Stimulated activated naive B cell treated with anti-CD40 and anti-IgM and Interleukin-4, amounts not matched to agents 10 μg/mL and 1 μg/mL and 100 μg/mL, for 72 hours (primary cell): ENCODE measurements at regions not wholly inside any gene's neighbourhood (a gene's known extent, or its start where the extent isn't known, plus 50 kb on each side); places are given as distances from the start of the nearest gene placed in this dataset.
"Not testable (repeated sequence)": the region's sequence is repeated elsewhere in the genome, so short reads cannot be mapped to it uniquely, and the experiment has no call there.

ENCODE experiments used
- ATAC-seq, 2 donors: fragments of 150-1000 bp; cut with Tn5 transposase; replicated peaks; 2 replicates each; pipeline ENCODE4 v1.10.0; 2021; ENCODE audit warnings: moderate library complexity in 1 of 2
- DNase-seq: peaks from one replicate; pipeline ENCODE4 v3.0.0; 2021
- H3K27ac Mint-ChIP-seq: one replicate; pipeline ENCODE4 v1.8.0; 2022; ENCODE audit warnings: mild to moderate bottlenecking, mixed read lengths
- H3K27me3 Mint-ChIP-seq, 2 donors: one replicate each; pipeline ENCODE4 v1.8.0; 2022; ENCODE audit warnings: mixed read lengths in 2 of 2
- H3K36me3 Mint-ChIP-seq, 2 donors: one replicate each; pipeline ENCODE4 v1.8.0; 2022; ENCODE audit warnings: mixed read lengths in 2 of 2, mild to moderate bottlenecking in 1 of 2
- H3K4me1 Mint-ChIP-seq, 2 donors: one replicate each; pipeline ENCODE4 v1.8.0; 2022; ENCODE audit warnings: mixed read lengths in 2 of 2, mild to moderate bottlenecking in 1 of 2
- H3K4me3 Mint-ChIP-seq, 2 donors: one replicate each; pipeline ENCODE4 v1.8.0; 2022; ENCODE audit warnings: mild to moderate bottlenecking in 2 of 2, mixed read lengths in 2 of 2, moderate library complexity in 1 of 2
- H3K9me3 Mint-ChIP-seq, 2 donors: one replicate each; pipeline ENCODE4 v1.8.0; 2022; ENCODE audit warnings: mixed read lengths in 2 of 2, mild to moderate bottlenecking in 1 of 2

DNA sequence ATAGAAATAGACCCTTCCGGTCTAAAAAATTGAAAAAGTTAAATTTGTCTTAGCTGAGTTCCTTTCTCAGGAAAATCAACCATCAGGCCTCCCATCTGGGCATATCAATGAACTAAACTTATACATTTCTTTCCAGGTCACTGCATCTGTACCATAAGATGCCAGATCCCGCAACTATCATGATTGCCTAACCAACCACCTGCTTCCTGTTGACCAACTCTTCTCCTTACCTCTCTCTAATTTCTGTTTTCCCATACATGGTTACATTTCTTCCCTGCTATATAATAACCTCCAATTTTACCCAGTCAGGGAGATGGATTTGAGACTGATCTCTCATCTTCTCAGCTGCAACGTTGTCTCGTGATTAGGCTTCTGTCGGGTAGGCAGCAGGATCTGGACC, 228.7 kb downstream of the FSIP2 start:
- no peak overlapping the region for H3K27ac Mint-ChIP-seq
- no peak for DNase-seq
- no peak overlapping the region for H3K4me3 Mint-ChIP-seq
- no peak for ATAC-seq
- peaks cover 1 to 2% of the 10 kb centered on the region in 2 donors for H3K9me3 Mint-ChIP-seq
- peaks cover 0 to 4% of the 10 kb centered on the region in 2 donors for H3K36me3 Mint-ChIP-seq
- no peaks in the 10 kb centered on the region for H3K27me3 Mint-ChIP-seq
- H3K4me1 Mint-ChIP-seq, result no peaks in the 10 kb centered on the region

DNA sequence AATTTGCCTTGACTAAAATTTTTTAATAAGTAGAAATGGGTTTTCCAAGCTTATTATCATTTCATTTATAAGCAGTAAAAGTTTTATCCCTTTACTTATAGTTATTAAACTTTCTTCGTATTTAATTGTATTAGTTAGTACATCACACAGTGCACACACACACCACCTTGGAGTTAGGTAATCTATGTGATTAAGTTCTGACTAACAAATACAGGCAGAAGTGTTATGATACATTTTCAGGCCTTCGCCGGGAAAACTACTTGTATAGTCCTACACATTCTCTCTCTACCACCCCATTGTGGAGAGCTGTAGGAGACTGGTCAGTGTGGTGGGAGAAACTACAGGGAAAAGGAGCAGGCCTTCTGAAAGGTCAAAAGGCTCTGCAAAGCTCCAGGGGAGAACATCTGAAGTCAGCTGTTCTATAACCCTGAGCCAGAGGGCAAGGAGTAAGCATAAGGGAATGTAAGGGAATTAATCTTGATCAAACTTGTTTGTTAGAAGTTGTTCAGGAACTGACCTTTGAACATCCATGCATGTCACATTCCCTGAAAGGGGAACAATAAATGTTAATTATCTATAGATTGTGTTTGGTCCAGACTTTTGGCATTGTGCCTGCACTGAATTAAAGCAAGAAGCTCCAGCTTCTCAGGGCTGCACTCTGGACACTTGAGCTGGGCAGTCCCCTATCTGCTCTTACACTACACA, 231.7 kb downstream of the FSIP2 start:
- H3K36me3 Mint-ChIP-seq, result peaks cover 3 to 13% of the 10 kb centered on the region in 2 donors
- H3K4me3 Mint-ChIP-seq, result no peak overlapping the region
- no peak for DNase-seq
- H3K27me3 Mint-ChIP-seq, result no peaks in the 10 kb centered on the region
- ATAC-seq, result no peak
- H3K4me1 Mint-ChIP-seq, result no peaks in the 10 kb centered on the region
- H3K9me3 Mint-ChIP-seq, result peaks cover 3 to 11% of the 10 kb centered on the region in 2 donors
- H3K27ac Mint-ChIP-seq, result no peak overlapping the region

DNA sequence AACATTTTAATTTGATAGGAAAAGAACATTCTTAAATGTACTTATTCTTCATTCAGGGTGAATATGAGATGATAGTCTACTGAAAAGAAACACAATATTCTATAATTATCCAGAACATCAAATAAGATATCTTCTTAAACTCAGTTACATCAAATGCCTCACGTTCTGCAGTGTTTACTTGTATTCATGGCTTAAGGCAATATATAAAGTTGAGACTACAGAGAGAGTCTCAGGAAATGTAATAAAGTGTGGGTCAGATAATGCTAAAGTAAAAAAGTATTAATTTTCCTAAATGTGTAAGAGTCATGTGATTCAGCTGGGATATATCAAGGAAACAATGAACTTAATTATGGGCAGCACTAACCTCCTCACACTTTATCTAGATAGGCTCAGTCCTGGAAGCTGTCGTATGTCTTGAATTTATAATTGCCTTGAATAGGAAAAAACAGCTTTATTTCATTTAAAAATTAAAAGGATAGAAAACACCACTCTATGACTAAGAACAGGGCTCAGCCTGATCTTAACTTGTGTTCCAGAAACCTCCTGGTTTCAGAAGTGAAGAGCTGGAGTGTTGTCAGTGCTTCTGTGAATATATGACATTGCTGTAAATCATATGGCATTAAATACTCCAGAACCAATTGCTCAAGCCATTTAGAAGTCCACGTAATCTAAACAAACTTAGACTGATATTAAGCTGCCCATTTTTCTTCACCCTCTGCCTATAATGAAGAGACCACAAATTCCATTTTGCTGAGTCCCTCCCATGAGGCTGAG, 240.2 kb downstream of the FSIP2 start:
- Mint-ChIP-seq H3K27ac (no peak overlapping the region), H3K9me3 (peaks cover 2 to 3% of the 10 kb centered on the region in 2 donors), H3K27me3 (no peaks in the 10 kb centered on the region), H3K4me1 (no peaks in the 10 kb centered on the region), H3K4me3 (no peak overlapping the region), H3K36me3 (peaks cover 3 to 4% of the 10 kb centered on the region in 2 donors)
- no peak for ATAC-seq
- DNase-seq, result no peak

DNA sequence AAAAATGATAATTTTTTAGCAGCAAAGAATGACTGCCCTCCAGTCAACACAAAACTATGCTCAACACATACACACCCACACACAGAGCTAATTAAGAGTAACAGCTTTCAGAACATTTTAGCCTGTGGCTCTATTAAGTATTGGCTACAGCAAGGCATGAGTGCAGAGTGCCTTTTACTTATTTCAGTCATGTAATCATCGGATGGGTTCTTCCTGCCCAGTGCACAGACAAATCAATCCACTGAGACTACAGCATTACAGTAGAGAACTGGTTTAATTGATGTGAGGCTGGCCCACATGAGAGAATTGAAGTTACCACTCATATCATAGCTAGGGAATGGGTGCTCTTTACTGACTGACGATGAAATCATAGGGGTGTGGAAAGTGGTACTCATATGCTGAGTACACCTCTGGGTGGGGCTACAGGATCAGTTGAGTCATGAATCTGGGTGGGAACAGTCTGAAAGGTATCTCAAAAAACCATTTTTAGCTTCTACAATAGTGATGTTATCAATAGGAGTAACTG, 241.0 kb downstream of the FSIP2 start:
- Mint-ChIP-seq H3K27ac (no peak overlapping the region), H3K9me3 (peaks cover 0 to 2% of the 10 kb centered on the region in 2 donors), H3K36me3 (peaks cover 0 to 3% of the 10 kb centered on the region in 2 donors), H3K4me1 (no peaks in the 10 kb centered on the region), H3K27me3 (no peaks in the 10 kb centered on the region), H3K4me3 (no peak overlapping the region)
- DNase-seq (no peak), ATAC-seq (no peak)

DNA sequence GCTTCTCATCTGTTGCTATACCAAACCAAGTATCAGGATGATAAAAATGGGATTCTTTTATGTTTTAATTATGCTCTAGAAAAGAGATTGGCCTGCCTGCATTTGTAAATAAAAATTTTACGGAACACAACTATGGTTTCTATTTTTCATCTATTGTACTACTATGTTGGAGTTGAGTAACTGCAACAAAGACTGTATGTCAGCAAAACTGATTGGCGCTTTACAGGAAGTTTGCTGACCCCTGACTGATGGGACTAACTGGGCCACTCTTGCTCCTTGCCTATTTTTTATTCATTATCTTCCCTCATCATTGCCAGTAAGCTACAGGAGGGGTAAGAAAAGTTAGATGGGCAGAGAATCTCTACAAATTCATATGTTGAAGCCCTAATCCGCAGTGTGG, 242.3 kb downstream of the FSIP2 start:
- no peaks in the 10 kb centered on the region for H3K4me1 Mint-ChIP-seq
- H3K4me3 Mint-ChIP-seq, result no peak overlapping the region
- no peak for DNase-seq
- no peaks in the 10 kb centered on the region for H3K27me3 Mint-ChIP-seq
- peaks cover 0 to 3% of the 10 kb centered on the region in 2 donors for H3K36me3 Mint-ChIP-seq
- ATAC-seq, result no peak
- H3K9me3 Mint-ChIP-seq, result peaks cover 0 to 2% of the 10 kb centered on the region in 2 donors
- no peak overlapping the region for H3K27ac Mint-ChIP-seq

DNA sequence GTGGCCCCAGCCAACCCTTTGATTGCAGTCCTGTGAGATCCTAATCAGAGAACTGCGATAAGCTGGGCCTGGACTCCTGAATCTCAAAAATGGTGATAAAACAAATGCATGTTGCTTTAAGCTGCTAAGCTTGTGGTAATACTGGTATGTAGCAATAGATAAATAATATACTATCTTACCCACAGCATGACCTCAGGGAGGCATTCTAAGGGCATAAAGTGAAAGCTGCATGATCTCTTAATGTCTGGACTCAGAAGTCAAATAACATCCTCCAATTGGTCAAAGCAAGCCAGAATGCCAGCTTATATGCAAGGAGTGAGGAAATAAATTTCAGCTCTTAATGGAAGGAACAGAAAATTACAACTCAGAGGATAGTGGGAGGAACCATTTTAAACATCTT, 246.1 kb downstream of the FSIP2 start:
- Mint-ChIP-seq H3K36me3 (peaks cover 0 to 3% of the 10 kb centered on the region in 2 donors), H3K9me3 (peaks cover 0 to 2% of the 10 kb centered on the region in 2 donors), H3K4me3 (no peak overlapping the region), H3K27me3 (no peaks in the 10 kb centered on the region), H3K4me1 (no peaks in the 10 kb centered on the region), H3K27ac (no peak overlapping the region)
- DNase-seq, result no peak
- ATAC-seq, result no peak

DNA sequence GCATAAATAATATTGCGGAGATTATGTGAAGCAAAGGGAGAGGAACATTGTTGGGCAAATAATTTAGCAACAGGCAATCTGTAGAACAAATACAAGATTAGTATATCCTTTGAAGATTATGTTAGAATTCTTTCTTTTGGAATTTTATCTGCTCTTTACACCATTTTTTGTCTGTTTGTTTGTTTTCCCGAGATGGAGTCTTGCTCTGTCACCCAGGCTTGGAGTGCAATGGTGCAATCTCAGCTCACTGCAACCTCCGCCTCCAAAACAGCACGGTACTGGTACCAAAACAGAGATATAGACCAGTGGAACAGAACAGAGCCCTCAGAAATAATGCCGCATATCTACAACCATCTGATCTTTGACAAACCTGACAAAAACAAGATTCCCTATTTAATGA, 250.3 kb downstream of the FSIP2 start:
- not testable (repeated sequence) for H3K4me3 Mint-ChIP-seq, H3K27me3 Mint-ChIP-seq, ATAC-seq, H3K36me3 Mint-ChIP-seq, H3K27ac Mint-ChIP-seq, H3K9me3 Mint-ChIP-seq, H3K4me1 Mint-ChIP-seq, DNase-seq

DNA sequence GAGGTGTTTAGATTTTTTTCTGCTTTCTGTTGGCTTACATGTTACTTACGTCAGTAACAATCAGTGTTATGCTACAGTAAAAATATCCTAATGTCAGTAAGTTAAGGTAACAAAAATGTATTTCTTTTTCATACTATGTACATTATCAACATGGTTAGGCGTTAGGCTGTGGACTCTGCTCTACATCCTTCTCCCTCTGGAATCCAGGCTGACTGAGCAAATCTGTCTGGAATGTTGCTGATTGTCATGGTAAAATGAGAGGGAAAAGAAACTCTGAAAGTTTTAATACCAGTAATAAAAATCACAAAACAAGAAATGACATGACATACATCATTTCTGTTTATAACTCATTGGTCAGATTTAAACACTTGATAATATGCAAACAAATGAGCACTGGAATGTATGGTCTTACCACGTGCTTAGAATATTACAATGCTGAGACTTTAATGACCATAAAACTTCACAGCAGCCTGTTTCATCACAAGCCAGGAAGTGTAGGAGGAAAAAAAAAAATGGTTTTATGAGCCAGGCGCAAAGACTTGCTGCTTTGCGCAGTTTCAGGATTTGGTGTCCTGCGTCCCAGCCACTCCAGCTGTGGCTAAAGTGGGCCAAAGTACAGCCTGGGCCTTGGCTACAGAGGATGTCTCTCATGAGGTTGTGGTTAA, 252.4 kb downstream of the FSIP2 start:
- H3K9me3 Mint-ChIP-seq, result no peaks in the 10 kb centered on the region
- H3K36me3 Mint-ChIP-seq, result peaks cover 0 to 5% of the 10 kb centered on the region in 2 donors
- H3K27me3 Mint-ChIP-seq, result no peaks in the 10 kb centered on the region
- no peaks in the 10 kb centered on the region for H3K4me1 Mint-ChIP-seq
- no peak for ATAC-seq
- H3K27ac Mint-ChIP-seq, result no peak overlapping the region
- DNase-seq, result no peak
- H3K4me3 Mint-ChIP-seq, result no peak overlapping the region

DNA sequence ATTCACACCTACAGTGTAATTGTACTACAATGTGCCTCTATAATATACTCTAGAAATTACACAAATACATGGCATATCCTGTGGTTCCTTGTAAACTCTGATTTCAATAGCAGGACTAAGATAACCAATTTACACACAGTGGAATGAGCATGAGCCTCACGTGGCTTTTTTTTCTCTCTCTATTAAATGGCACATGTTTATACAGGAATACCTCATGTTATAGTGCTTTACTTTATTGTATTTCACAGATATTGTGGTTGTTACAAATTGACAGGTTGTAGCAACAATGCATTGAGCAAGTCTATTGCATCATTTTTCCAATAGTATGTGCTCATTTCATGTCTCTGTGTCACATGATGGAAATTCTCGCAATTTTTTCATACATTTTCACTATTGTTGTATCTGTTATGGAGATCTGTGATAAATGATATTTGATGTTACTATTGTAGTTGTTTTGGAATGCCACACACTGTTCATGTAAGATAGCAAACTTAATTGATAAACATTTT, 260.0 kb downstream of the FSIP2 start:
- DNase-seq, result no peak
- no peaks in the 10 kb centered on the region for H3K36me3 Mint-ChIP-seq
- ATAC-seq, result no peak
- no peak overlapping the region for H3K4me3 Mint-ChIP-seq
- H3K9me3 Mint-ChIP-seq, result no peaks in the 10 kb centered on the region
- H3K27ac Mint-ChIP-seq, result no peak overlapping the region
- H3K27me3 Mint-ChIP-seq, result no peaks in the 10 kb centered on the region
- H3K4me1 Mint-ChIP-seq, result no peaks in the 10 kb centered on the region

DNA sequence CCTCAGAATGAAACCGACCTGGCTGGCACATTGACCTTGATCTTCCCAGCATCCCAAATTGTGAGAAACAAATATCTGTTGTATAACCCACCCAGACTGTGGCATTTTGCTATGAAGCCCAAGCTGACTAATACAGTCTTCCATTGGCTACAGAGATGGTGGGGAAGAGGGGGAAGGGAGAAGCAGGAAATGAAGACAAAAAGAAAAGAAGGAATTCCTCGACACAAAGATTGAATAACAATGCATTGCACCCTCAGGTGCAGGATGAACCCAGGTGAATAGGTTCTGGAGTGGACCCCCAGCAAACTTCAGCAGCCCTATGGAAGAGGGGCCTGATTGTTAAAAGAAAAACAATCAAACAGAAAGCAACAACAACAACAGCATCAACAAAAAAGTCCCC, 270.7 kb downstream of the FSIP2 start:
- ATAC-seq (no peak), DNase-seq (no peak)
- Mint-ChIP-seq H3K27me3 (no peaks in the 10 kb centered on the region), H3K4me1 (no peaks in the 10 kb centered on the region), H3K27ac (no peak overlapping the region), H3K9me3 (peaks cover 15 to 36% of the 10 kb centered on the region in 2 donors), H3K4me3 (no peak overlapping the region), H3K36me3 (peaks cover 15 to 39% of the 10 kb centered on the region in 2 donors)

DNA sequence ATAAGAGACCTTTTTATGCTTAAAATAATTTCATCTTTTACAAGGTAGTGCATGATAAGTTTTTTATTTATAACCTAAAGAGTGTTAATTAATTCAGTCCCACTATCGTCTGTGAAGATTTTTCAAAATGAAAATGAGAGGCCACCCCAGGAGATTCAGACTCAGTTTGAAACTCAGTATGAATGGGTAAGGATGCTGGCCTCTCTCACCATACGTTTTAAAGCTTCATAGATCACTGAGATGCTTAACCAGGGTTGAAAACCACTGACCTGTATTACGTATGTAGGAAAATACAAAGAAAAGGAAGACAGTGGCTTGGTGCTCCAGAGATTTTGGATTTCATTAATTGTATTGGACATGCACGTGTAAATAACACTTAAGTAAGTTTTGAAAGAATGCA, 278.7 kb downstream of the FSIP2 start:
- DNase-seq, result no peak
- H3K27me3 Mint-ChIP-seq, result no peaks in the 10 kb centered on the region
- peaks cover 13 to 20% of the 10 kb centered on the region in 2 donors for H3K9me3 Mint-ChIP-seq
- H3K36me3 Mint-ChIP-seq, result peaks cover 11 to 22% of the 10 kb centered on the region in 2 donors
- H3K27ac Mint-ChIP-seq, result no peak overlapping the region
- ATAC-seq, result no peak
- H3K4me1 Mint-ChIP-seq, result no peaks in the 10 kb centered on the region
- H3K4me3 Mint-ChIP-seq, result no peak overlapping the region

DNA sequence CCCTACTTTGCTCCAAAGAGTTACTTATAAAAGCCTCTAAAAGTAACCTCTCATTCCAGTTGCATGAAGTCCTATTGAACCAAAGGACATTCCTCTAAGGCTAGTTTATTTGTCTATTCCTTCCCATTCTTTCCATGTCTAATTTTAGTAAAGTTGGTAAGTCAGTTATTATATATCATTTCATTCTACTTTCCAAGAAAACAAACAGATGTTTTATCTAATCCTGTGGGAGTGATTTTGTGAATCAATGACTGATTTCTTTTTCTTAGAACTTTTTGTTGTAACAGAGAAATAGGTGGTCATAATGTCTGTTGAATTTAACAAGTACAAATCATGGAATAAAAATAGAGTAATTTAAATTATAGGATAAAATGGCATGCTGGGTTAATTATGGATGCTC, 286.3 kb downstream of the FSIP2 start:
- H3K27ac Mint-ChIP-seq, result no peak overlapping the region
- H3K4me1 Mint-ChIP-seq, result peaks cover 6 to 9% of the 10 kb centered on the region in 2 donors
- H3K4me3 Mint-ChIP-seq, result no peak overlapping the region
- no peaks in the 10 kb centered on the region for H3K27me3 Mint-ChIP-seq
- H3K36me3 Mint-ChIP-seq, result peaks cover 0 to 8% of the 10 kb centered on the region in 2 donors
- no peak for DNase-seq
- ATAC-seq, result no peak
- H3K9me3 Mint-ChIP-seq, result peaks cover 2 to 4% of the 10 kb centered on the region in 2 donors

DNA sequence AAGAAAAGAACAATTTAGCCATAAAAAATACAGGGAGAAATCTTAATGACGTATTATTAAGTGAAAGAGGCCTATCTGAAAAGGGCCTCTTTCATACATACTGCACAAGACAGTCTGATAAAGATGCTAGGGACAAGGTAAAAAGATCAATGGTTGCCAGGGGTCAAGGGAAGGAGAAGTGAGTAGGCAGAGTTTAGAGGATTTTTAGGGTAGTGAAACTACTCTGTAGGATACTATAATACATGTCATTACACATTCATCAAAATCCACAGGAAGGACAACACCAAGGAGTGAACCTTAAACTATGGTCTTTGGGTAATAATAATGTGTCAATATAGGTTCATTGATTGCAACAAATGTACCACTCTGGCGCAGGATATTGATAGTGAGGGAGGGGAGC, 289.3 kb downstream of the FSIP2 start:
- peaks cover 0 to 2% of the 10 kb centered on the region in 2 donors for H3K36me3 Mint-ChIP-seq
- H3K9me3 Mint-ChIP-seq, result no peaks in the 10 kb centered on the region
- H3K27me3 Mint-ChIP-seq, result no peaks in the 10 kb centered on the region
- DNase-seq, result no peak
- H3K4me3 Mint-ChIP-seq, result no peak overlapping the region
- H3K27ac Mint-ChIP-seq, result no peak overlapping the region
- ATAC-seq, result peak; percentile 69 to 87
- H3K4me1 Mint-ChIP-seq, result peaks cover 8 to 9% of the 10 kb centered on the region in 2 donors

DNA sequence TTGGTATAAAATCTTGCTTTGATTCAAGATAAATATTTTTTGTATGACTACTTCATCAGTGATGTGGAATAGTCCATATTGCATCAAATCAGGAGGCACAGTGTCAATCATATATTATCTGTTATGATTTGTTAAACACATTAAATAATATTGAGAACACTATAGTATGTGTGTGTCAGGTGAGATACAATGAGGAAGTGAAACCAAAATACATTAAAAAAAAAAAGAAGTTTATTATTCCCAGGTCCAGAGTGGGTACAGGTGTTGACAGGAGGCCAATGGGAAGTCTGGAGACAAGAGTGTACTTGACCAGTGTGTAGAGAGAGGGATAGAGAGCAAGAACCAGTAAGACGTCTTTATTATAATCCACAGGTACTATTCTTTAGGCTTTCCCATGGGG, 292.6 kb downstream of the FSIP2 start:
- no peaks in the 10 kb centered on the region for H3K27me3 Mint-ChIP-seq
- no peak overlapping the region for H3K4me3 Mint-ChIP-seq
- ATAC-seq (no peak), DNase-seq (no peak)
- peaks cover 8 to 9% of the 10 kb centered on the region in 2 donors for H3K4me1 Mint-ChIP-seq
- no peak overlapping the region for H3K27ac Mint-ChIP-seq
- H3K9me3 Mint-ChIP-seq, result no peaks in the 10 kb centered on the region
- H3K36me3 Mint-ChIP-seq, result peaks cover 0 to 2% of the 10 kb centered on the region in 2 donors
